H54 (cell line): ENCODE measurements at regions not wholly inside any gene's neighbourhood (a gene's known extent, or its start where the extent isn't known, plus 50 kb on each side); places are given as distances from the start of the nearest gene placed in this dataset.
"Not testable (repeated sequence)": the region's sequence is repeated elsewhere in the genome, so short reads cannot be mapped to it uniquely, and the experiment has no call there.

Source experiments
- DNase-seq: peaks from one replicate; pipeline ENCODE4 v3.0.0; 2011; ENCODE audit warnings: low spot score, mixed read lengths; ENCODE audit not compliant: insufficient read length
- FAIRE-seq: peaks from 3 replicates; lab custom pipeline; 2011; peaks lifted over from hg19 to GRCh38; lab: Jason Lieb, UNC
- POLR2A ChIP-seq: IDR thresholded peaks from 2 replicates; pipeline ENCODE4 v1.6.1; 2011; ENCODE audit warnings: low read depth, mild to moderate bottlenecking, low read length

DNA sequence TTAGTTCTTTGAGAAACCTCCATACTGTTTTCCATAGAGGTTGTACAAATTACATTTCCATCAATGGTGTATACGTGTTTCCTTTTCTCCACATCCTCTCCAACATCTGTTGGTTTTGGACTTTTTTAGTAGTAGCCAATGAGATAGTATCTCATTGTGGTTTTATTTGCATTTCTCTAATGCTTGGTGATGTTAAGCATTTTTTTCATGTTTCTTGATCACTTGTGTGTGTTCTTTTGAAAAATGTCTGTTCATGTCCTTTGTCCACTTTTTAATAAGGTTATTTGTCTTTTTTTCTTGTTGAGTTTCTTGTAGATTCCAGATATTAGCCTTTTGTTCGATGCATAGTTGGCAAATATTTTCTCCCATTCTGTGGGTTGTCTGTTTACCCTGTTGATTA, 392.3 kb upstream of the ZEB2 start:
- no peak for FAIRE-seq
- DNase-seq: no peak
- no peak for TF ChIP-seq POLR2A

DNA sequence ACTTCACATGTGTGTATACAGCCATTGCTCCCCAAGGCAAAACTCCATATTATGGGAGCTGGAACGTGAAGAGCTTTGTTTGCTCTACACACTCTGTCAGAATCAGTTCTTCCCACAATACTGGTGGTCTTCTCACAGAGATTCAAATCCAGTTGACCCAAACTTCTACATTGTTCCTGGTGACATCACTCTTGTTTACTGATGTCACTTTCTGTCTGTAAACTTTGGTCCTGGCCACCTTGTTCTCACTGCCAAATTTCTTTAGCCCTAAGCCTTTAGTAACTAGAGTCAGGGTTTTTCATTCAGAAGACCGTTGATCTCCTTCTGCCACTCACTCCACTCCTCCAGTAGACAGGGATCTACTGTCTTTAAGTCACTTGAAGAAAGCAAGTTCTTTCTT, 386.0 kb upstream of the ZEB2 start:
- DNase-seq (no peak), FAIRE-seq (no peak)
- no peak for TF ChIP-seq POLR2A

DNA sequence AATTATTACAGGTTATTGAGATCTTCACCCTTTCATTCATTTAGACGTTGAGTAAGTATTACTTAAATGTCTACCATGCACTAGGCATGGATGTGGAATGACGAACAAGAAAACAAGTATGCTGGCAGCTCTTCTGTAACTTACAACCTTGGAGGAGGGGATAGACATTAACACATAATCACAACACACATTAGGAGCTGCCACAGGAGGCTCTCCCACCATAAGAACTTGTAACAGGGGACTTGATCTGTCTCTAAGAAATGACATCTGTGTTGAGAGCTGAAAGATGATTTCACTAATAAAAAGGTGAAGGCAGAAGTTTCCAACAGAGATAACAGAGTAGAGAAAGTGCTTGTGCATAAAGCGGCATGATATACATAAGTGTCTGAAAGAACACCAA, 384.7 kb upstream of the ZEB2 start:
- no peak for FAIRE-seq
- no peak for TF ChIP-seq POLR2A
- DNase-seq: no peak

DNA sequence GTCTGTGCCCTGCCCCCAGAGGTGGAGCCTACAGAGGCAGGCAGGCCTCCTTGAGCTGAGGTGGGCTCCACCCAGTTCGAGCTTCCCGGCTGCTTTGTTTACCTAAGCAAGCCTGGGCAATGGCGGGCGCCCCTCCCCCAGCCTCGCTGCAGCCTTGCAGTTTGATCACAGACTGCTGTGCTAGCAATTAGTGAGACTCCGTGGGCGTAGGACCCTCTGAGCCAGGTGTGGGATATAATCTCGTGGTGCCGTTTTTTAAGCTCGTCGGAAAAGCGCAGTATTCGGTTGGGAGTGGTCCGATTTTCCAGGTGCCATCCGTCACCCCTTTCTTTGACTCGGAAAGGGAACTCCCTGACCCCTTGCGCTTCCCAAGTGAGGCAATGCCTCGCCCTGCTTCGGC, 383.1 kb upstream of the ZEB2 start:
- not testable (repeated sequence) for DNase-seq, FAIRE-seq

DNA sequence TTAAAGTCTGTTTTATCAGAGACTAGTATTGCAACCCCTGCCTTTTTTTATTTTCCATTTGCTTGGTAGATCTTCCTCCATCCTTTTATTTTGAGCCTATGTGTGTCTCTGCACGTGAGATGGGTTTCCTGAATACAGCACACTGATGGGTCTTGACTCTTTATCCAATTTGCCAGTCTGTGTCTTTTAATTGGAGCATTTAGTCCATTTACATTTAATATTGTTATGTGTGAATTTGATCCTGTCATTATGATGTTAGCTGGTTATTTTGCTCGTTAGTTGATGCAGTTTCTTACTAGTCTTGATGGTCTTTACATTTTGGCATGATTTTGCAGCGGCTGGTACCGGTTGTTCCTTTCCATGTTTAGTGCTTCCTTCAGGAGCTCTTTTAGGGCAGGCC, 381.5 kb upstream of the ZEB2 start:
- DNase-seq, FAIRE-seq: not testable (repeated sequence)

DNA sequence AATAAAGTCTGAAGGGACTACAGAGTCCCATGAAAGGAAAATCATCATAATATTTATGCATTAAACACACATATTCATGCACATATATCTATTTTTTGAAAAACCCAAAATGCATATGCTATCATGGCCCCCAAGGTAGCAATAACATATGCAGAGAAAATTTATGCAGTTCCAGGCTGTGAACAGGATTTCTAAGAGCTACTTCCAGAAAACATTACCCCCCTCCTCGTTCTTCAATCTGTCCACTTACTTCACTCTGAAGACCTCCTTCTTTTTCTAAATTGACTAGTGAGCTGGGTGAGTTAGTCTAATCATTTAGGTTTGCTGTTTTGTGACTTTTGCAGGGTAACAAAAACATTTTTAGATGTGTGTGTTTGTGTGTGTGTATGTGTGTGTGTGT, 376.4 kb upstream of the ZEB2 start:
- DNase-seq: no peak
- FAIRE-seq: no peak
- no peak for TF ChIP-seq POLR2A

DNA sequence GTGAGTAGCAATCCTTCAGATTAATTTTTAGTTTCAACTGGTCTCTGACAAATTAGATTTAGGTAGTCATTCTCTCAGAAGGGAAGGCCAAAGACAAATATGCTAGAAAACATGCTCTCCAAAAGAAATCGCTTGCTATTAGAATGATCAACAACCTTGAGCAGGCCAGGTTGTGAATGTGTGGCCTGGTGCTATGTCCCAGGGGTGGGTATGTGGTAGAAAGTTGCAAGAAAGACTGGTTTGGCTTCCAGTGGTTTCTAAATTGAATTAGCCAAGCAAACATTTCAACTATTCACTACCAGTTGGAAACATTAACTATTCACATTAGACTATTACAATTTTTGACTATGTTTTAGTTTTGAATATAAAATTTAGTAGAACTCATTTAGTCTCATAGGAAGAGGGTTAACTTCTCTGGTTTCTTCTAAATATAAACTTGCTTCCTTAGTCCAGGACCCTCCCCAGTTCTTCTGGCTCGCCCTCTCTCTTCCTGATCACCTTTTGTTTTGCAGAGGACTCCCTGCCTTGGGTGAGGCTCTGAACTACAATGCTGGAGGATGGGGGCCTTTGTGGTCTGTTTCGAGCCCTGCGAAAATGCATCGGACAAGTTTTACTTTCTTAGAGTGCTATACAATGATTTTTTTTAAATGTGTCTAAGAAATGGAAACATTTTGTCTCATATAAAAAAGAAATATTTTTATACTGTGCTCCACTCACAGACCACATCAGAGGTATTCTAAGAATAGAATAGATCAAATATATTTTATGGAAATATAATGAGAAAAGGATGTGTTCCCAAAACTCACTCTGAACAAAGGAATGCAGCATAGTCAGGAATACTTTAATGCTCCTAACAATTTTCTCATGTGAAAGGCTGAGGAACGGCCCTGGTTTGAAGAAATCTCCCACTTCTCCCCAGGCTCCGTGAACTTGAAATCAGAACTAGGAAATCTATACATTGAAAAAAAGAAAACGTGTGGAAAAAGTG, 375.0 kb upstream of the ZEB2 start:
- TF ChIP-seq POLR2A: no peak
- FAIRE-seq: no peak
- no peak for DNase-seq

DNA sequence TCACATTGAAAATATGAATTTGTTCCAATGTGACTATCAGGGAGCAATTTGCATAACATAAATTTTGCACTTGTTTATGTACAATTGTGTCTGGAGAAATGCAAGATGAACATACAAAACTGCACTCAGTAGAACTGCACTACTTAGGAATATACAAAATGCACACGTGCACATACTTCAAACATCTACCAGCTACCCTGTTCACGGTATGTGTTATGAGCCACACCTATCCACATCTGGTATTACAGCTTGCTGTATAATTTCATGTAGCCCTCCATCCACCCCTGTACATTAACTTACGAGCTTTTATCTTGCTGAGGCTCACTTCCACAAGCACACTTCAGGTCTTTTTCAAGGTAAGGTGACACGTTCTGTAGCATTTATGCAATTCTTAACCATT, 373.5 kb upstream of the ZEB2 start:
- no peak for TF ChIP-seq POLR2A
- FAIRE-seq (no peak), DNase-seq (no peak)

DNA sequence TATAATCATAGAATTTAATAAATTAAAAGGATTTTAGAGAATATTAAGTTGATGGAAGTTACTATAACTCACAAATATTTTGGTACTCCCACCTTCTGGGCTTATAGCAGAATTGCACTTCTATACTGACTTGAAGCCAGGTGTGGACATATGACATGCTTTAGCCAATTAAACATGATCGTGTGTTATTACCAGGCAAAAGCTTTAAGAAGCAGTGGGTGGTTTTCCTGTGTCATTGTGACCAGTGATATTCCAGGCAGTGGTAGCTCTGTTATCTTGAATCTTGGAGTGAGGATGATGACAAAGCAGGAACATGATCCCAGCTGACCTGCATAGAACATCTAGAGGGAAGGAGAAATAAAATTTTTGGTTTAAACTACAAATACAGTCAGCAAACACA, 370.9 kb upstream of the ZEB2 start:
- no peak for TF ChIP-seq POLR2A
- FAIRE-seq: peak; percentile 61
- DNase-seq: peak; percentile 9

DNA sequence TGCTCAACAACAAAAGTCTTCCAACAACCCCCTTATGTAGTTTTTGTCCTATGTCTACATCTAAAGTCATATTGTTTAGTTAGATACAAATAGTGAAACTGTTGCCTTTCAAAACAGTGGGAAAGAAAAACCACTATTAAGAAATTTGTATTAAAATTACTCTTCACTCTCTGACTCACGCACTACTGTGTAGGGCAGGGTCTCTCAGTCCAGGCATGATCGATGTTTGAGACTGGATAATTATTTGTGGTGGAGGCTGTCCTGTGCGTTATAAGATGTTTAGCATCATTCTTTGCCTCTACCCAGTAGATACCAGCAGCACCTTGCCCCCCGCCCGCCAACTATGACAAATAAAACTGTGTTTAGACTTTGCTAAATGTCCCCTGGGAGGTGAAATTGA, 369.4 kb upstream of the ZEB2 start:
- TF ChIP-seq POLR2A: no peak
- FAIRE-seq (no peak), DNase-seq (no peak)

DNA sequence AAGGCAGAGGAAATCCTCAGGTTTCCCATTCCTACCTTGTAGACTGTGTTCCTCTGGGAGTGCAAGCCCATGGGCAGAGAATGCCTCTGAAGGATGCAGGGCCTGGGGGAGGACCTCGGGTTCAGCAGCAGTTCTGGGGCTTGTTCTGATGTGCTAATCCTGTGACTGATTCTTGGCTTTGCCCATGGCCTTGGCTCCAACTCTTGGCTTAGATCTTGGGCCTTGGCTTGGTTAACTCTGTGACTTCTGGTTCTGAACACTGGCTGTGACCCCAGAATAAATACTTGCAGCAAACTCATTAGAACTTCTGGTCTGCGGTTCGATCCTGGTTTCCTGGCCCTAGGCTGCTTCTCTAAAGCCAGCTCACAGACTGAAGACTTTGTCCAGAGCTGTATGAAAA, 366.9 kb upstream of the ZEB2 start:
- FAIRE-seq (no peak), DNase-seq (no peak)
- TF ChIP-seq POLR2A: no peak

DNA sequence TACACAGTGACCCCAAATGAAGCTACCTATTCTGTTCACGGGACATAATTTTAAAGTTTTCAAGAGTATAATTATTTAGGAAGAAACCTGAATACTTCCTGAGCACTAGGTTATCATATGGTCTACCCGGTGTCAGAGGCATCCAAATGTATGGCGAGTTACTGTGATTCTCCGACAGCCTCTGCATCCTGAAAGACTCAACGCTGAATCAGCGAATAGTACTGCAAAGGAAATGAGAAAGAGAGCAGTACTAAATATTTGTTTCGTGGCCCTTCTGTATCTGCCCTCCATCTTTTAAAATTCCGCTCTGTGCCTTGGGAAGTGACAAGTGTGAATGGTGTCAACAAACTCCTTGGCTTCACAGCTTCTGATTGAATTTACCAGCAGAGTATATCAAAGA, 358.0 kb upstream of the ZEB2 start:
- TF ChIP-seq POLR2A: no peak
- FAIRE-seq (no peak), DNase-seq (no peak)

DNA sequence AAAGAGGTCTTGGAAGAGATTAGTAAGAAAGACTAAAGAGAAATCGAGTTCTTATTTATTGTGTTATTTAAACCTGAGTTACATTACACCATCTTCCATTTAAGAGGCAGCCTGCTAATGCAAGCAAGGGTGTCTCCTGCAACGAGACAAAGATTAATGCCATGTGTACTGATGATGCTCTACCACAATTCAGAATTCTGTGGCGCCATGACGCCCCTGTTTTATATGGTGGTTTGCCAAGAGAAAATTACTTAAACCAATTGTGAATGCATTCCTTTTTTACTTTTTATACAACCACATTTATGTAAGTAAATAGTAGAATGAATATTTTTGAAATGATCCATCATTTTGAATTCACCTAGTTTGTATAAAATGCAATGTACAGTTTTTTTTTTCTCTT, 356.1 kb upstream of the ZEB2 start:
- FAIRE-seq: no peak
- DNase-seq: no peak
- no peak for TF ChIP-seq POLR2A

DNA sequence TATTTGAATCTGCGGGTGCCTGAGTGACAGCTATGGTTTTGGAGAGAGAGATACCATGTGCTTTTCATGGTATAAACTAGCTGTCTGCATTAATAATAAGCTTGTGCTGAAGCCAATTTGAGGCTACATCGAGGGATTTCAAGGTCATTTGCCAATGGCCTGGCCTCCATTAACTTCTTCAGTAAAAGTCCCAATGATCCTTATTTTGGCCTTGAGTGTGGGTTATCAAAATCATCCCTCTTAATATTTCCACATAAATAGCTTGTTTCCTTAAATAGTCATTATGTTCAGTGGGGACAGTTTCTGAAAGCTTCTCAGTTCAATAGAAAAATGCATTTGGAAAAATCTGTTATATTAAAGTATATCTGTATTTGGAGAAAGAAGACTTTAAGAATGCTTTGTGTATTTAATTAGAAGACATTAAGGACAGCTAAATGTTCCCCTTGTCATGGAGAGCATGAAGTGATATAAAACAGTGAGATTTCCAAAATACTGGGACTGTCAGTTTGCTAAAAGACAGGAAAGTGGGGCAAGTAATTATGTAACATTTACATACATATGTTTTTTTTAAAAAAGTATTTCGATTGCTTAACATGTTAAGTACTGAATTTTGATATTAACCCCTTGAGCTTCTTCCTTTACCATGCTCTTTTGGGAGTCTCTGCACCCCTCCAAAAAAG, 355.5 kb upstream of the ZEB2 start:
- no peak for TF ChIP-seq POLR2A
- FAIRE-seq (no peak), DNase-seq (no peak)

DNA sequence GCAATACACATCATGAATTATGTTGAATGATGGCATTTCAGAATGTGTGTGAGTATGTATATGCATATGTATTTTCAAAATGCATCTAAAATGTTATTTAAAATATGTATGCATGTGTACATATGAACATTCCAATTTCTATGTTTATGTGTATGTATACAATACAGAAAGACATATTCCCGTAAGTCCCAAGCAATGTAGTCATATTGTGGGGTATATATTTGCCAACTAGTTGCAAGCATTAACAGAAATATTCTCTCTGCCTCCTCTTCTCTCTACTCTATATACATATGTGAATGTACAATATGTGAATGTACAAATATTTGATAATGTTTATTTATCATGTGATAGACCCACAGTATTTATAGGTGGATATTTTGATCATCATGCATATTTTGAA, 345.8 kb upstream of the ZEB2 start:
- FAIRE-seq: no peak
- TF ChIP-seq POLR2A: no peak
- DNase-seq: no peak

DNA sequence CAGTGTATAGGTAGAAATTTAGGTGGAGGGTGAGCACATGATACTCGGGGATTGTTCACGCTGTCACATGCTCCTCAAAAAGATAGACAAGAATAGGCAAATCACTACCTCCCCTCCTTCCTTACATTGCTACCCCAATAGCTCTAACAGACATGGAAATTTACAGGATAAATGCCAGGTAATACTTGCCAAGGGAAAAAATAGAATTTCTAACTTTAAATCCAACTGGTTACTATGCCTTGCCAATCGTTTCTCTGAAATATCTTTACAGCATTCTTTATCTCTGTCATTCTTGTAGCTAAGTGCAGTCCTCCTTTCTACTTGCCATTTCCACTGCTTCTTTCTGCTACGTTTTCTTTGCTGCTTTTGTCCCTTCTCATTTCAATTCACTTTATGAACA, 339.8 kb upstream of the ZEB2 start:
- FAIRE-seq (no peak), DNase-seq (no peak)
- no peak for TF ChIP-seq POLR2A
